ENCODE measurements at regions not wholly inside any gene's neighbourhood (a gene's known extent, or its start where the extent isn't known, plus 50 kb on each side); places are given as distances from the start of the nearest gene placed in this dataset.

- H3K9me3 ChIP-seq (ENCODE audit: low read depth) = no peaks in the 10 kb centered on the region
These were observed 212.8 kb downstream of the LTN1 start for GRCh38 chr21:28779914-28780313.

GRCh38 chr21:28776251-28776650, 216.4 kb downstream of the LTN1 start:
- Histone ChIP-seq H3K4me2 (no peak overlapping the region), H3K9me3 (ENCODE audit: low read depth) (no peaks in the 10 kb centered on the region), H2AFZ (replicated peaks) (no peak overlapping the region), H3K36me3 (no peaks in the 10 kb centered on the region), H3K4me1 (no peaks in the 10 kb centered on the region), H3K9ac (no peak overlapping the region), H3K27ac (no peak overlapping the region), H4K20me1 (ENCODE audit: low read depth) (no peaks in the 10 kb centered on the region), H3K27me3 (no peaks in the 10 kb centered on the region), H3F3A (ENCODE audit: low read depth) (no peaks in the 10 kb centered on the region), H3K79me2 (ENCODE audit: low read depth) (no peaks in the 10 kb centered on the region), H3K4me3 (no peak overlapping the region)
- H3K4me1 Mint-ChIP-seq = no peaks in the 10 kb centered on the region
- no peaks in the 10 kb centered on the region for H3K9me3 Mint-ChIP-seq
- TF ChIP-seq EZH2phosphoT487 (IDR thresholded peaks at IDR 0.05) (no peak), EZH2 (IDR thresholded peaks at IDR 0.05) (no peak), CTCF (IDR thresholded peaks at IDR 0.05) (no peak)
- H3K27me3 Mint-ChIP-seq (ENCODE audit: insufficient read depth, low read depth) = no peaks in the 10 kb centered on the region
- H3K27ac Mint-ChIP-seq = no peak overlapping the region
- H3K36me3 Mint-ChIP-seq = no peaks in the 10 kb centered on the region
- H3K4me3 Mint-ChIP-seq = no peak overlapping the region
- no peak for DNase-seq (ENCODE audit: low spot score)

More at GRCh38 chr21:28779914-28780313, 212.8 kb downstream of the LTN1 start:
- TF ChIP-seq CTCF (IDR thresholded peaks at IDR 0.05) (no peak), EZH2phosphoT487 (IDR thresholded peaks at IDR 0.05) (no peak), EZH2 (IDR thresholded peaks at IDR 0.05) (no peak)
- H3F3A ChIP-seq (ENCODE audit: low read depth) = no peaks in the 10 kb centered on the region
- H3K9ac ChIP-seq = no peak overlapping the region
- no peaks in the 10 kb centered on the region for H3K36me3 ChIP-seq
- no peak for DNase-seq (ENCODE audit: low spot score)
- no peak overlapping the region for H3K4me3 Mint-ChIP-seq
- H3K27ac Mint-ChIP-seq = no peak overlapping the region
- H3K27me3 ChIP-seq = no peaks in the 10 kb centered on the region
- no peaks in the 10 kb centered on the region for H3K4me1 ChIP-seq
- no peaks in the 10 kb centered on the region for H3K4me1 Mint-ChIP-seq
- H3K4me2 ChIP-seq = no peak overlapping the region
- no peaks in the 10 kb centered on the region for H3K36me3 Mint-ChIP-seq
- H3K9me3 Mint-ChIP-seq = no peaks in the 10 kb centered on the region
- H4K20me1 ChIP-seq (ENCODE audit: low read depth) = no peaks in the 10 kb centered on the region
- H3K79me2 ChIP-seq (ENCODE audit: low read depth) = no peaks in the 10 kb centered on the region
- H3K4me3 ChIP-seq = no peak overlapping the region
- H2AFZ ChIP-seq (replicated peaks) = no peak overlapping the region
- H3K27me3 Mint-ChIP-seq (ENCODE audit: insufficient read depth, low read depth) = no peaks in the 10 kb centered on the region
- no peak overlapping the region for H3K27ac ChIP-seq

GRCh38 chr21:28775071-28775470, 217.6 kb downstream of the LTN1 start:
- Histone ChIP-seq H3K27me3 (no peaks in the 10 kb centered on the region), H3F3A (ENCODE audit: low read depth) (no peaks in the 10 kb centered on the region), H3K4me1 (no peaks in the 10 kb centered on the region), H4K20me1 (ENCODE audit: low read depth) (no peaks in the 10 kb centered on the region), H3K4me2 (no peak overlapping the region), H3K9ac (no peak overlapping the region), H3K36me3 (no peaks in the 10 kb centered on the region), H2AFZ (replicated peaks) (no peak overlapping the region), H3K79me2 (ENCODE audit: low read depth) (no peaks in the 10 kb centered on the region), H3K9me3 (ENCODE audit: low read depth) (no peaks in the 10 kb centered on the region), H3K27ac (no peak overlapping the region), H3K4me3 (no peak overlapping the region)
- H3K9me3 Mint-ChIP-seq = no peaks in the 10 kb centered on the region
- no peaks in the 10 kb centered on the region for H3K27me3 Mint-ChIP-seq (ENCODE audit: insufficient read depth, low read depth)
- H3K4me1 Mint-ChIP-seq = no peaks in the 10 kb centered on the region
- H3K4me3 Mint-ChIP-seq = no peak overlapping the region
- no peaks in the 10 kb centered on the region for H3K36me3 Mint-ChIP-seq
- no peak overlapping the region for H3K27ac Mint-ChIP-seq
- TF ChIP-seq EZH2 (IDR thresholded peaks at IDR 0.05) = no peak
- no peak for TF ChIP-seq EZH2phosphoT487 (IDR thresholded peaks at IDR 0.05)
- TF ChIP-seq CTCF (IDR thresholded peaks at IDR 0.05) = no peak
- DNase-seq (ENCODE audit: low spot score) = no peak
